AG08396 (cell line): ENCODE measurements at regions not wholly inside any gene's neighbourhood (a gene's known extent, or its start where the extent isn't known, plus 50 kb on each side); places are given as distances from the start of the nearest gene placed in this dataset.
"Not testable (repeated sequence)": the region's sequence is repeated elsewhere in the genome, so short reads cannot be mapped to it uniquely, and the experiment has no call there.

Source experiments
- DNase-seq: peaks from one replicate; pipeline ENCODE4 v3.0.0; 2012; ENCODE audit warnings: low spot score, mixed read lengths

GRCh38 chr10:9913876-9914514 lies 1103.7 kb upstream of the CELF2 start:
- DNase-seq, result no peak

- no peak for DNase-seq
Observed at GRCh38 chr10:9921544-9921943, 1096.1 kb upstream of the CELF2 start.

- no peak for DNase-seq
Observed at GRCh38 chr10:9922126-9922870, 1095.4 kb upstream of the CELF2 start.

GRCh38 chr10:9926003-9926402 lies 1091.7 kb upstream of the CELF2 start:
- no peak for DNase-seq

GRCh38 chr10:9926881-9927280 lies 1090.8 kb upstream of the CELF2 start:
- DNase-seq, result no peak

- DNase-seq, result no peak
Observed at GRCh38 chr10:9939716-9940115, 1078.0 kb upstream of the CELF2 start.

- DNase-seq, result no peak
Observed at GRCh38 chr10:9944690-9945089, 1073.0 kb upstream of the CELF2 start.

GRCh38 chr10:9950070-9950469 lies 1067.6 kb upstream of the CELF2 start:
- DNase-seq, result no peak

GRCh38 chr10:9951481-9952257 lies 1066.0 kb upstream of the CELF2 start:
- DNase-seq, result no peak

- no peak for DNase-seq
Observed at GRCh38 chr10:9957351-9957750, 1060.3 kb upstream of the CELF2 start.

- not testable (repeated sequence) for DNase-seq
Observed at GRCh38 chr10:9957876-9958275, 1059.8 kb upstream of the CELF2 start.

GRCh38 chr10:9965341-9965740 lies 1052.3 kb upstream of the CELF2 start:
- DNase-seq, result no peak

- no peak for DNase-seq
Observed at GRCh38 chr10:9986786-9987185, 1030.9 kb upstream of the CELF2 start.

GRCh38 chr10:9987197-9987596 lies 1030.5 kb upstream of the CELF2 start:
- no peak for DNase-seq

GRCh38 chr10:9992661-9993060 lies 1025.0 kb upstream of the CELF2 start:
- no peak for DNase-seq

GRCh38 chr10:9994131-9994530 lies 1023.5 kb upstream of the CELF2 start:
- DNase-seq, result no peak

- no peak for DNase-seq
Observed at GRCh38 chr10:9999627-10000026, 1018.0 kb upstream of the CELF2 start.

GRCh38 chr10:10007957-10008356 lies 1009.7 kb upstream of the CELF2 start:
- DNase-seq, result no peak

GRCh38 chr10:10010397-10010796 lies 1007.3 kb upstream of the CELF2 start:
- DNase-seq, result no peak

GRCh38 chr10:10014846-10015245 lies 1002.8 kb upstream of the CELF2 start:
- no peak for DNase-seq

- no peak for DNase-seq
Observed at GRCh38 chr10:10017716-10018115, 1000.0 kb upstream of the CELF2 start.

GRCh38 chr10:10020945-10021344 lies 996.7 kb upstream of the CELF2 start:
- no peak for DNase-seq

- no peak for DNase-seq
Observed at GRCh38 chr10:10032991-10033390, 984.7 kb upstream of the CELF2 start.
